Progenitor cell of endocrine pancreas (in vitro differentiated cells): ENCODE measurements at regions not wholly inside any gene's neighbourhood (a gene's known extent, or its start where the extent isn't known, plus 50 kb on each side); places are given as distances from the start of the nearest gene placed in this dataset.
"Not testable (repeated sequence)": the region's sequence is repeated elsewhere in the genome, so short reads cannot be mapped to it uniquely, and the experiment has no call there.

Experiments used
- DNase-seq: peaks from one replicate; pipeline ENCODE4 v3.0.0; 2021; ENCODE audit warnings: low spot score; ENCODE audit not compliant: unreplicated experiment
- H3K27ac Mint-ChIP-seq: 2 replicates; pipeline ENCODE4 v1.8.0; 2021; ENCODE audit warnings: mild to moderate bottlenecking, moderate library complexity, mixed read lengths
- H3K27me3 Mint-ChIP-seq: 2 replicates; pipeline ENCODE4 v1.8.0; 2021; ENCODE audit warnings: mixed read lengths
- H3K36me3 Mint-ChIP-seq: 2 replicates; pipeline ENCODE4 v1.8.0; 2022; ENCODE audit warnings: mixed read lengths; ENCODE audit not compliant: insufficient read depth
- H3K4me1 Mint-ChIP-seq: 2 replicates; pipeline ENCODE4 v1.8.0; 2021; ENCODE audit warnings: low read depth, mixed read lengths
- H3K4me3 Mint-ChIP-seq: 2 replicates; pipeline ENCODE4 v1.8.0; 2021; ENCODE audit warnings: low read depth, mild to moderate bottlenecking, moderate library complexity, mixed read lengths
- H3K9me3 Mint-ChIP-seq: 2 replicates; pipeline ENCODE4 v1.8.0; 2021; ENCODE audit warnings: low read depth, mixed read lengths
- CTCF ChIP-seq: fragments of 200-600 bp; sonication (generic); IDR thresholded peaks from one replicate; pipeline ENCODE4 v1.5.0; 2021; ENCODE audit warnings: antibody characterized with exemption, mild to moderate bottlenecking; ENCODE audit not compliant: unreplicated experiment

- Mint-ChIP-seq H3K4me3 (no peak overlapping the region), H3K36me3 (no peaks in the 10 kb centered on the region), H3K27ac (no peak overlapping the region), H3K27me3 (peaks cover 22% of the 10 kb centered on the region), H3K4me1 (no peaks in the 10 kb centered on the region), H3K9me3 (peaks cover 2% of the 10 kb centered on the region)
- no peak for DNase-seq
- no peak for TF ChIP-seq CTCF
Observed at GRCh38 chr22:49685116-49685515, 142.6 kb downstream of the BRD1 start.

GRCh38 chr22:49683032-49683431 is 144.6 kb downstream of the BRD1 start:
- H3K4me1 Mint-ChIP-seq: no peaks in the 10 kb centered on the region
- H3K27me3 Mint-ChIP-seq: peaks cover 36% of the 10 kb centered on the region
- TF ChIP-seq CTCF: no peak
- H3K27ac Mint-ChIP-seq: no peak overlapping the region
- no peaks in the 10 kb centered on the region for H3K36me3 Mint-ChIP-seq
- peaks cover 2% of the 10 kb centered on the region for H3K9me3 Mint-ChIP-seq
- H3K4me3 Mint-ChIP-seq: no peak overlapping the region
- DNase-seq: no peak

- H3K4me3 Mint-ChIP-seq, DNase-seq, H3K4me1 Mint-ChIP-seq, H3K27ac Mint-ChIP-seq, H3K36me3 Mint-ChIP-seq, H3K9me3 Mint-ChIP-seq: not testable (repeated sequence)
- H3K27me3 Mint-ChIP-seq: peaks cover 45% of the 10 kb centered on the region
Observed at GRCh38 chr22:49680819-49681218, 146.9 kb downstream of the BRD1 start.

- Mint-ChIP-seq H3K9me3 (peaks cover 2% of the 10 kb centered on the region), H3K27me3 (peaks cover 56% of the 10 kb centered on the region), H3K36me3 (no peaks in the 10 kb centered on the region), H3K27ac (no peak overlapping the region), H3K4me3 (no peak overlapping the region), H3K4me1 (no peaks in the 10 kb centered on the region)
- no peak for TF ChIP-seq CTCF
- no peak for DNase-seq
Observed at GRCh38 chr22:49678842-49679170, 148.9 kb downstream of the BRD1 start.

GRCh38 chr22:49678137-49678841 is 149.4 kb downstream of the BRD1 start:
- no peaks in the 10 kb centered on the region for H3K36me3 Mint-ChIP-seq
- H3K9me3 Mint-ChIP-seq: peaks cover 2% of the 10 kb centered on the region
- no peaks in the 10 kb centered on the region for H3K4me1 Mint-ChIP-seq
- H3K4me3 Mint-ChIP-seq: no peak overlapping the region
- no peak for DNase-seq
- H3K27ac Mint-ChIP-seq: no peak overlapping the region
- no peak for TF ChIP-seq CTCF
- peaks cover 57% of the 10 kb centered on the region for H3K27me3 Mint-ChIP-seq

GRCh38 chr22:49677495-49677889 is 150.2 kb downstream of the BRD1 start:
- no peak for DNase-seq
- TF ChIP-seq CTCF: no peak
- Mint-ChIP-seq H3K36me3 (no peaks in the 10 kb centered on the region), H3K27me3 (peaks cover 60% of the 10 kb centered on the region), H3K4me3 (no peak overlapping the region), H3K9me3 (no peaks in the 10 kb centered on the region), H3K27ac (no peak overlapping the region), H3K4me1 (no peaks in the 10 kb centered on the region)
